ENCODE measurements at regions not wholly inside any gene's neighbourhood (a gene's known extent, or its start where the extent isn't known, plus 50 kb on each side); places are given as distances from the start of the nearest gene placed in this dataset.

GRCh38 chr2:74042606-74043005 lies 57.9 kb downstream of the TET3 start:
- H3K4me3 ChIP-seq (ENCODE audit: low read depth, low read length) = no peak overlapping the region
- in situ Hi-C loops (cut with HindIII; ENCODE audit: low sequenced_read_pairs) = no loop called here
- DNase-seq (ENCODE audit: low read depth) = no peak
- TF ChIP-seq CTCF (IDR thresholded peaks at IDR 0.05; ENCODE audit: low read depth, low read length, missing control alignments) = no peak

DNA sequence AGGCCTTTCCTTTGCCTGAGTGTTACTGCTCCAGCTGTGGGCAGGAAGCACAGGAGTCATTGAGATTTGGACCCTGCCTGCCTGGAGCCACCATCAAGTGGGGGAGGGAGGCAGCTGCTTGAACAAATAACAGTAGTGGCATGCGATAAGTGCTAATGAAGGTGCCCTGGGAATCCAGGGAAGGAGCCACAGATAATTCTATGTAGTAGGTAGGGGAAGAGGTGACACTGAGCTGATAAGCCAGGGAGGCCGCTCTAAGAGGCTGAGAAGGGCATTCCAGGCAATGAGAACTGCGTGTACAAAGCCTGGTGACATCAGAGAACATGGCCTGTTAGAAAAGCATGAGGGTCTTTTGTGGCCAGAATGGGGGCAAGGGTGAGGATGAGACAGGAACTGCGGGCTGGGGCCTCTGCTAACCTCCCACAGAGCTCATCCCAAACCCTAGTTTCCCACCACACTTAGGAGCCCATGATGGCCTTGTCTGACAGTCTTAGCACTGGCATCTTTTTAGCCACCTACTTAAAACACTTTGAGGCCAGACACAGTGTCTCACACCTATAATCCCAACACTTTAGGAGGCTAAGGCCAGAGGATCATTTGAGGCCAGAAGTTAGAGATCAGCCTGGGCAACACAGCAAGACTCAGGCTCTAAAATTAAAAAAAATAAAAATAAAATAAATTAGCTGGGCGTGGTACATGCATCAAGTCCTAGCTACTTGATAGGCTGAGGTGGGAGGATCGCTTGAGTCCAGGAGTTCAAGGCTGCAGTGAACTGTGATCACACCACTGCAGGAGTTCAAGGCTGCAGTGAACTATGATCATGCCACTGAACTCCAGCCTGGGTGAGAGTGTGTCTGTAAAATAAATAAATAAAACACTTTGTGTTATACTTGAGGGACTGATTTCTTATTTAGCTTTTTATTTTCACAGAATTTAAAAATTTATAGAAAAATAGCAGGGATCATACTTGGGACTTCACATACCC lies 58.9 kb downstream of the TET3 start:
- no peak overlapping the region for H3K4me3 ChIP-seq (ENCODE audit: low read depth, low read length)
- in situ Hi-C loops (cut with HindIII; ENCODE audit: low sequenced_read_pairs) = no loop called here
- no peak for DNase-seq (ENCODE audit: low read depth)
- no peak for TF ChIP-seq CTCF (IDR thresholded peaks at IDR 0.05; ENCODE audit: low read depth, low read length, missing control alignments)

DNA sequence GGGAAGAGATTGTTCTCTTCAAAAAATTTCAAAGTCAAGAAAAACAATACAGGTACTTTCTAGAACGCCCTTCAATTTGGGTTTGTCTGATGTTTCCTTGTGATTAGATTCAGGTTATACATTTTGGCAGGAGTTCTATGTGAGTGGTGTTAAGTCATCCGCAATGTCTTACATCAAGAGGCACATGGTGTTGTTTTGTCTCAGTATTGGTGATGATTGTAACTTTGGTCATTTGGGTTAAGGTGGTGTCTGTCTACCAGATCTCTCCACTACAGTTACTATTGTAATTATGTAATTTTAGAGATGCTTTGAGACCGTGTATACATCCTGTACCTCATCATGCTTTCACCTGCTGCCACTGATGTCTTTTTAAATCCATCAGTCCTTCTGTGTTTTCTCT lies 60.3 kb downstream of the TET3 start:
- in situ Hi-C loops (cut with HindIII; ENCODE audit: low sequenced_read_pairs) = no loop called here
- no peak for DNase-seq (ENCODE audit: low read depth)
- TF ChIP-seq CTCF (IDR thresholded peaks at IDR 0.05; ENCODE audit: low read depth, low read length, missing control alignments) = no peak
- no peak overlapping the region for H3K4me3 ChIP-seq (ENCODE audit: low read depth, low read length)

DNA sequence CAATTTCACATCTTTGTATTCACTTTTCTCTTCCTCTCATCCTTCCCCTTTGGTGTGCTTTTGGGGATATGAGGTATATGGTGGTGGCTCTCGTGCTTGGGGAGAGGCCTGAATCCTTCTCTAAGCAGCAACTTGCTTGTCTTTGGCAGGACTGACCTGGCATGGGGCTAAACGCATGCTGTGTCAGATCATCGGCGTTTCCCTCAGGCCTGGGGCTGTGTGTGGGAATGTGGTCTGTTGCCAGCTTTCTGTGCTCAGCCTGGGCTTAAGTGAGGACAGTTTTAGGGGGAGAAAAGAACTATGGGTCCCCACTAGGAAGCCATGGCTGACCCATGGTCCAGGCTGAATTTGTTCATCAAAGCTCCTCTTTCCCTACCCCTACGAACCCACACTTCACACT lies 60.7 kb downstream of the TET3 start:
- peak; percentile 63 for DNase-seq (ENCODE audit: low read depth)
- in situ Hi-C loops (cut with HindIII; ENCODE audit: low sequenced_read_pairs) = no loop called here
- no peak overlapping the region for H3K4me3 ChIP-seq (ENCODE audit: low read depth, low read length)
- TF ChIP-seq CTCF (IDR thresholded peaks at IDR 0.05; ENCODE audit: low read depth, low read length, missing control alignments) = no peak

GRCh38 chr2:74046441-74046840 lies 61.7 kb downstream of the TET3 start:
- in situ Hi-C loops (cut with HindIII; ENCODE audit: low sequenced_read_pairs) = no loop called here
- TF ChIP-seq CTCF (IDR thresholded peaks at IDR 0.05; ENCODE audit: low read depth, low read length, missing control alignments) = no peak
- DNase-seq (ENCODE audit: low read depth) = no peak
- no peak overlapping the region for H3K4me3 ChIP-seq (ENCODE audit: low read depth, low read length)

GRCh38 chr2:74047152-74047551 lies 62.4 kb downstream of the TET3 start:
- no peak for DNase-seq (ENCODE audit: low read depth)
- in situ Hi-C loops (cut with HindIII; ENCODE audit: low sequenced_read_pairs) = no loop called here
- no peak for TF ChIP-seq CTCF (IDR thresholded peaks at IDR 0.05; ENCODE audit: low read depth, low read length, missing control alignments)
- H3K4me3 ChIP-seq (ENCODE audit: low read depth, low read length) = no peak overlapping the region

Measured in astrocyte of the cerebellum (primary cell).